DND-41 (cell line): ENCODE measurements at regions not wholly inside any gene's neighbourhood (a gene's known extent, or its start where the extent isn't known, plus 50 kb on each side); places are given as distances from the start of the nearest gene placed in this dataset.
A peak's percentile ranks its signal among the peaks of the same experiment; 100 is the strongest.

Source experiments
- ATAC-seq: fragments of 200-7000 bp; cut with Tn5 transposase; 3 replicates; pipeline ENCODE4 v1.9.1; 2021; ENCODE audit warnings: low read depth; ENCODE audit not compliant: insufficient read depth
- DNase-seq: peaks from one replicate; pipeline ENCODE4 v3.0.0-alpha.2; 2020
- H2AFZ ChIP-seq: 2 replicates; pipeline ENCODE4 v1.6.0; 2012; ENCODE audit warnings: low read depth, low read length
- H3K27ac ChIP-seq: 2 replicates; pipeline ENCODE4 v1.5.1; 2012; ENCODE audit warnings: low read length, inconsistent platforms
- H3K27me3 ChIP-seq: fragments of 200-600 bp; sonication (generic); 2 replicates; pipeline ENCODE4 v1.6.0; 2012; ENCODE audit warnings: low read length, mild to moderate bottlenecking, inconsistent platforms; ENCODE audit not compliant: insufficient read depth, poor library complexity
- H3K36me3 ChIP-seq: 2 replicates; pipeline ENCODE4 v1.5.1; 2012; ENCODE audit warnings: low read length, inconsistent platforms; ENCODE audit not compliant: insufficient read depth
- H3K4me1 ChIP-seq: 2 replicates; pipeline ENCODE4 v1.5.1; 2012; ENCODE audit warnings: mild to moderate bottlenecking, low read length; ENCODE audit not compliant: insufficient read depth
- H3K4me2 ChIP-seq: 2 replicates; pipeline ENCODE4 v1.6.0; 2012; ENCODE audit warnings: mild to moderate bottlenecking, moderate library complexity, low read length, inconsistent platforms; ENCODE audit not compliant: insufficient read depth
- H3K4me3 ChIP-seq, 2 experiments: fragments of 200-600 bp in 1 of 2; shearing (Covaris generic) in 1 of 2; 2 replicates each; pipeline ENCODE4 v1.5.1; 2012 to 2016; ENCODE audit warnings: inconsistent platforms in 2 of 2, low read length in 2 of 2, mild to moderate bottlenecking in 2 of 2, low read depth in 1 of 2, moderate library complexity in 1 of 2
- H3K79me2 ChIP-seq: 2 replicates; pipeline ENCODE4 v1.6.0; 2012; ENCODE audit warnings: low read length, inconsistent platforms; ENCODE audit not compliant: insufficient read depth
- H3K9ac ChIP-seq: 2 replicates; pipeline ENCODE4 v1.6.0; 2012; ENCODE audit warnings: low read depth, mild to moderate bottlenecking, inconsistent platforms, low read length, moderate library complexity
- H3K9me3 ChIP-seq: 2 replicates; pipeline ENCODE4 v1.5.1; 2012; ENCODE audit warnings: low read length, moderate library complexity, mild to moderate bottlenecking, inconsistent platforms; ENCODE audit not compliant: insufficient read depth, severe bottlenecking
- H4K20me1 ChIP-seq: 2 replicates; pipeline ENCODE4 v1.6.0; 2012; ENCODE audit warnings: low read length; ENCODE audit not compliant: insufficient read depth
- EZH2 ChIP-seq: IDR thresholded peaks from 3 replicates; pipeline ENCODE4 v1.6.1; 2012; ENCODE audit warnings: borderline replicate concordance, low read depth, mild to moderate bottlenecking, moderate library complexity, low read length, inconsistent platforms; ENCODE audit not compliant: severe bottlenecking
- TF ChIP-seq, protein P1 (sequence below): IDR thresholded peaks from 2 replicates; pipeline ENCODE4 v1.5.1; 2012; ENCODE audit warnings: borderline replicate concordance, low read length, moderate library complexity, mild to moderate bottlenecking; ENCODE audit not compliant: poor library complexity, severe bottlenecking; ENCODE audit errors: extremely low read depth

DNA sequence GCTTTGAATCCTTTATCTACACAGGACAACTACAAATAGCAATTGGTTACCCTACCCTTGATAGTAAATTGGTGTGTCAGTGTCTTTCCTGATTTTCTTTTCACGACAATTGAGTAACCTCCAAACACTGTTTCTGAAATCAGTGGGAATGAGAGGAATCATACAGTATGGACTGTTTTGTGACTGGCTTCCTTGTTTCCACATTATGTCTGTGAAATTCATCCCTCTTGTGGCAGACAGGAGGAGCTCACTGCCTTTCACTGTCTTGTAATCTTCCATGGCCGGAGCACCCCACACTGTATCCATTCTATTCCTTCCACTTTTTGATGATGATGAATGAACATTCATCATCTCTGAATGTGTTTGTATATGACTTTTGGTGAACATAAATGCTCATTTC is 164.0 kb upstream of the PZP start:
- Histone ChIP-seq H3K9me3 (no peaks in the 10 kb centered on the region), H3K27me3 (no peaks in the 10 kb centered on the region), H3K36me3 (no peaks in the 10 kb centered on the region), H3K79me2 (no peaks in the 10 kb centered on the region), H4K20me1 (no peaks in the 10 kb centered on the region), H3K27ac (no peak overlapping the region), H3K4me3 (no peak overlapping the region), H2AFZ (no peak overlapping the region), H3K4me2 (no peak overlapping the region), H3K9ac (no peak overlapping the region), H3K4me1 (no peaks in the 10 kb centered on the region)
- TF ChIP-seq, protein P1, sequence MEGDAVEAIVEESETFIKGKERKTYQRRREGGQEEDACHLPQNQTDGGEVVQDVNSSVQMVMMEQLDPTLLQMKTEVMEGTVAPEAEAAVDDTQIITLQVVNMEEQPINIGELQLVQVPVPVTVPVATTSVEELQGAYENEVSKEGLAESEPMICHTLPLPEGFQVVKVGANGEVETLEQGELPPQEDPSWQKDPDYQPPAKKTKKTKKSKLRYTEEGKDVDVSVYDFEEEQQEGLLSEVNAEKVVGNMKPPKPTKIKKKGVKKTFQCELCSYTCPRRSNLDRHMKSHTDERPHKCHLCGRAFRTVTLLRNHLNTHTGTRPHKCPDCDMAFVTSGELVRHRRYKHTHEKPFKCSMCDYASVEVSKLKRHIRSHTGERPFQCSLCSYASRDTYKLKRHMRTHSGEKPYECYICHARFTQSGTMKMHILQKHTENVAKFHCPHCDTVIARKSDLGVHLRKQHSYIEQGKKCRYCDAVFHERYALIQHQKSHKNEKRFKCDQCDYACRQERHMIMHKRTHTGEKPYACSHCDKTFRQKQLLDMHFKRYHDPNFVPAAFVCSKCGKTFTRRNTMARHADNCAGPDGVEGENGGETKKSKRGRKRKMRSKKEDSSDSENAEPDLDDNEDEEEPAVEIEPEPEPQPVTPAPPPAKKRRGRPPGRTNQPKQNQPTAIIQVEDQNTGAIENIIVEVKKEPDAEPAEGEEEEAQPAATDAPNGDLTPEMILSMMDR, result peak; percentile 32
- TF ChIP-seq EZH2, result no peak
- DNase-seq (no peak), ATAC-seq (no peak)

- Histone ChIP-seq H3K4me2 (no peak overlapping the region), H3K27me3 (no peaks in the 10 kb centered on the region), H3K4me1 (no peaks in the 10 kb centered on the region), H3K9me3 (no peaks in the 10 kb centered on the region), H3K9ac (no peak overlapping the region), H3K27ac (no peak overlapping the region), H3K79me2 (no peaks in the 10 kb centered on the region), H4K20me1 (no peaks in the 10 kb centered on the region), H3K36me3 (no peaks in the 10 kb centered on the region), H3K4me3 (no peak overlapping the region), H2AFZ (no peak overlapping the region)
- no peak for TF ChIP-seq EZH2
- TF ChIP-seq, protein P1, result no peak
- ATAC-seq (no peak), DNase-seq (no peak)
These were observed 159.6 kb upstream of the PZP start for GRCh38 chr12:9367828-9368227.

DNA sequence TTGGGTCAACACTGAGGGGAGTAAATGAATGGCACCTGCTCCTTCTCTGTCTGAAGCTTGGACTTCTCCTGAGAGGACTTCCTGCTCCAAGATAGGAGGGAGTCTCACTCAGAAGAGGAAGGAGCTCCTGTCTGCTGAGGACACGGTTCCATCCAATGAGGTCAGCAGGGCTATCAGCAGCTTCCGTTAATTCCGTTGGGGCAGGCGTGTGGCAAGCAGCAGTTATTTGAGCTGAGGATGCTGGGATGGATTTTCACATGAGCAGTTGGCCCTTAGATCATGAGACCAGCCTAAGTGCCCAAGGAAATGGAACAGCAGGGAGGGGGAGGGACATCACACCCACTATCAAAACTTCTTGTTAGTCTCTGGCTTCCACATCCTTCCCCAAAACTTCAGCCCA is 159.0 kb upstream of the PZP start:
- Histone ChIP-seq H3K9me3 (no peaks in the 10 kb centered on the region), H2AFZ (no peak overlapping the region), H3K4me3 (no peak overlapping the region), H3K36me3 (no peaks in the 10 kb centered on the region), H3K4me2 (no peak overlapping the region), H3K27ac (no peak overlapping the region), H3K9ac (no peak overlapping the region), H3K79me2 (no peaks in the 10 kb centered on the region), H3K27me3 (no peaks in the 10 kb centered on the region), H4K20me1 (no peaks in the 10 kb centered on the region), H3K4me1 (no peaks in the 10 kb centered on the region)
- no peak for DNase-seq
- no peak for ATAC-seq
- no peak for TF ChIP-seq EZH2
- TF ChIP-seq, protein P1, result no peak

DNA sequence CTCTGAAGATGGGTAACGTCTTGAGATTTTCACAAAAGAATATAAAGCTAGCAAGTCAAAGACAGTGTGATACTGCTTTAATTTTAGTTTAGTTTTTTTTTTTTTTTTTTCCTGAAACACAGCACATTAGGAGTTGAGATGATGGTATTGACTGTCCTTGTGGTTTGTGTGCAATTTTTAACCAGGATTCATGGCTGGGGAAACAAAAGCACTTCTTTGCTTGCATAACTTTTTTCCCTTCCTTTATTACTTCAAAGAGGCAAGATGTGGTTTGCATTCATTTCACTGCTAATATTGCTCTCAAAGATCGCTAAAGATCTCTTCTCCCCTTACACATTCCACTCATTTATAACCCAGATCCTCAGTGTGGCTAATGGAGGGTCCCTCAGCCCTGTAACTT is 157.1 kb upstream of the PZP start:
- no peak overlapping the region for H3K9ac ChIP-seq
- no peak for DNase-seq
- H3K4me2 ChIP-seq, result no peak overlapping the region

More for the DNA sequence above, 157.1 kb upstream of the PZP start:
- Histone ChIP-seq H2AFZ (no peak overlapping the region), H3K27ac (no peak overlapping the region), H3K4me1 (no peaks in the 10 kb centered on the region), H3K27me3 (no peaks in the 10 kb centered on the region), H3K9me3 (no peaks in the 10 kb centered on the region), H3K4me3 (no peak overlapping the region), H3K79me2 (no peaks in the 10 kb centered on the region), H3K36me3 (no peaks in the 10 kb centered on the region), H4K20me1 (no peaks in the 10 kb centered on the region)
- TF ChIP-seq, protein P1, result no peak
- TF ChIP-seq EZH2, result no peak
- ATAC-seq, result no peak
